ENCODE measurements at regions not wholly inside any gene's neighbourhood (a gene's known extent, or its start where the extent isn't known, plus 50 kb on each side); places are given as distances from the start of the nearest gene placed in this dataset.

DNA sequence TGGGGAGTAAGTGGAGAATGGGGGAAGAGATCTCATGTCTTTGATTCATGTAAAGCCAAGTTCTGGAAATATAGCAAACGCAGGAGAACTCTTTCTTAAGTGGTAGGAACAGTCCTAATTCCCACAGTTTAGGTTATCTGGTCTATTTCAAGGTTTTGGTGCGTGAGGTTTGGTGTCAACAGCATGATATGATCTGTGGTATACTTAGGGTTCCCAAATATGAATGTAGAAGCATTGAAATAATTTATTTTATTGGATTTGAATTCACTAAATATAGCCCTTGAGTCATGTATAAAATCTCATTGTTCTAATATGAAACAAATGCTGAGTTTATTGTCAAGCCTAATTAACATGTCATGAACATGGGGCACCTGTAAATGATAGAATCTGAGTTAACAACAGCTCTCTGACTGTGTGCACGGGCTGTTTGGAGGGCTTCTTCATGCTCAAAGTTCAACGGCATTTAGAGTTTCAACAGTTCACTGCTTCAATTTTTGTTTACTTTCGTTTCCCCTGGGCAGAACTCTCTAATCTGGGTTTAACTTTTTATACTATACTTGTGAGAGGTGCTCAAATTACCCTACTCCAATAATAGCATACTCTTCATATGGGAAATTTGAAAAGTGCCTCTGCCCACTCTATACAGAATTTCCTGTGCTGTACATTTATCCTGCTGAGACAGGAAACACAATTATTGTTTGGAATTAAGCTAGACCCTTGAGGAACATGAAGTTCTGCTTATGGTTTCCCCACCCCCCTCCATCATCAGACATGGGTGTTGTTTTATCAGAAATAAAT, 236.3 kb upstream of the ZNF217 start:
- no peak for TF ChIP-seq REST (IDR thresholded peaks at IDR 0.05; ENCODE audit: low read depth)
- TF ChIP-seq YY1 (IDR thresholded peaks at IDR 0.05; ENCODE audit: low read depth), result no peak
- no peak for TF ChIP-seq RAD21 (IDR thresholded peaks at IDR 0.05; ENCODE audit: low read depth)
- TF ChIP-seq NFIC (IDR thresholded peaks at IDR 0.05), result no peak
- TF ChIP-seq EP300 (IDR thresholded peaks at IDR 0.05; ENCODE audit: borderline replicate concordance), result no peak
- TF ChIP-seq TEAD4 (IDR thresholded peaks at IDR 0.05), result no peak
- no peak for TF ChIP-seq TAF1 (IDR thresholded peaks at IDR 0.05; ENCODE audit: low read depth)
- TF ChIP-seq CEBPB (IDR thresholded peaks at IDR 0.05), result no peak
- no peak for TF ChIP-seq ZBTB7A (IDR thresholded peaks at IDR 0.05; ENCODE audit: low read depth)
- TF ChIP-seq, protein P1, sequence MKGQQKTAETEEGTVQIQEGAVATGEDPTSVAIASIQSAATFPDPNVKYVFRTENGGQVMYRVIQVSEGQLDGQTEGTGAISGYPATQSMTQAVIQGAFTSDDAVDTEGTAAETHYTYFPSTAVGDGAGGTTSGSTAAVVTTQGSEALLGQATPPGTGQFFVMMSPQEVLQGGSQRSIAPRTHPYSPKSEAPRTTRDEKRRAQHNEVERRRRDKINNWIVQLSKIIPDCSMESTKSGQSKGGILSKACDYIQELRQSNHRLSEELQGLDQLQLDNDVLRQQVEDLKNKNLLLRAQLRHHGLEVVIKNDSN (IDR thresholded peaks at IDR 0.05), result no peak
- no peak for TF ChIP-seq FOXM1 (IDR thresholded peaks at IDR 0.05; ENCODE audit: borderline replicate concordance, low read depth)

Measured in Ishikawa (cell line).